Inflammatory macrophage treated with lipopolysaccharide for 1 hour (primary cell): ENCODE measurements at regions not wholly inside any gene's neighbourhood (a gene's known extent, or its start where the extent isn't known, plus 50 kb on each side); places are given as distances from the start of the nearest gene placed in this dataset.
A peak's percentile ranks its signal among the peaks of the same experiment; 100 is the strongest.
"Not testable (repeated sequence)": the region's sequence is repeated elsewhere in the genome, so short reads cannot be mapped to it uniquely, and the experiment has no call there.

Source experiments
- DNase-seq, 2 donors: peaks; one replicate each; pipeline ENCODE4 v3.0.0-alpha.2; 2020 to 2022

GRCh38 chr1:817071-817599, 106.6 kb upstream of the SAMD11 start:
- DNase-seq, result peak; percentile 67 to 77

- DNase-seq, result not testable (repeated sequence)
Observed at GRCh38 chr1:817658-818617, 105.8 kb upstream of the SAMD11 start.

- DNase-seq, result no peak
Observed at GRCh38 chr1:818618-819291, 105.0 kb upstream of the SAMD11 start.

GRCh38 chr1:820962-821361, 102.8 kb upstream of the SAMD11 start:
- no peak for DNase-seq

GRCh38 chr1:826808-827207, 96.9 kb upstream of the SAMD11 start:
- not testable (repeated sequence) for DNase-seq

GRCh38 chr1:827211-828063, 96.3 kb upstream of the SAMD11 start:
- DNase-seq, result peak; percentile 86 to 95

GRCh38 chr1:829324-829723, 94.4 kb upstream of the SAMD11 start:
- DNase-seq, result not testable (repeated sequence)

GRCh38 chr1:829932-830331, 93.8 kb upstream of the SAMD11 start:
- not testable (repeated sequence) for DNase-seq

GRCh38 chr1:830750-831149, 93.0 kb upstream of the SAMD11 start:
- DNase-seq, result not testable (repeated sequence)

GRCh38 chr1:831522-831921, 92.2 kb upstream of the SAMD11 start:
- DNase-seq, result no peak

- no peak for DNase-seq
Observed at GRCh38 chr1:832136-832535, 91.6 kb upstream of the SAMD11 start.

- not testable (repeated sequence) for DNase-seq
Observed at GRCh38 chr1:833226-833625, 90.5 kb upstream of the SAMD11 start.

GRCh38 chr1:835509-835908, 88.2 kb upstream of the SAMD11 start:
- not testable (repeated sequence) for DNase-seq

- DNase-seq, result not testable (repeated sequence)
Observed at GRCh38 chr1:837601-838000, 86.1 kb upstream of the SAMD11 start.

- not testable (repeated sequence) for DNase-seq
Observed at GRCh38 chr1:838291-838690, 85.4 kb upstream of the SAMD11 start.

GRCh38 chr1:840592-840991, 83.1 kb upstream of the SAMD11 start:
- not testable (repeated sequence) for DNase-seq

GRCh38 chr1:841671-842425, 81.9 kb upstream of the SAMD11 start:
- DNase-seq, result not testable (repeated sequence)

GRCh38 chr1:842799-843198, 80.9 kb upstream of the SAMD11 start:
- DNase-seq, result not testable (repeated sequence)

- not testable (repeated sequence) for DNase-seq
Observed at GRCh38 chr1:843946-844345, 79.8 kb upstream of the SAMD11 start.

GRCh38 chr1:844472-845026, 79.2 kb upstream of the SAMD11 start:
- no peak for DNase-seq

- not testable (repeated sequence) for DNase-seq
Observed at GRCh38 chr1:845641-846040, 78.1 kb upstream of the SAMD11 start.
